DOHH2 (cell line): ENCODE measurements at regions not wholly inside any gene's neighbourhood (a gene's known extent, or its start where the extent isn't known, plus 50 kb on each side); places are given as distances from the start of the nearest gene placed in this dataset.

Experiments used
- H3F3A ChIP-seq: fragments of 200-600 bp; sonication (generic), shearing (Covaris generic); 2 replicates; pipeline ENCODE4 v1.6.0; 2016; ENCODE audit warnings: antibody characterized with exemption, mild to moderate bottlenecking; ENCODE audit not compliant: control insufficient read depth, insufficient read depth
- H3K27ac ChIP-seq: fragments of 200-600 bp; sonication (generic); 2 replicates; pipeline ENCODE4 v1.5.1; 2014; ENCODE audit warnings: low read depth, mild to moderate bottlenecking, low read length, moderate library complexity
- H3K27me3 ChIP-seq: fragments of 200-600 bp; sonication (generic); 2 replicates; pipeline ENCODE4 v1.6.1; 2014; ENCODE audit warnings: mild to moderate bottlenecking, low read length, mixed read lengths; ENCODE audit not compliant: control insufficient read depth
- H3K36me3 ChIP-seq: fragments of 200-600 bp; sonication (generic); 2 replicates; pipeline ENCODE4 v1.6.1; 2014; ENCODE audit warnings: mild to moderate bottlenecking, low read length, moderate library complexity, mixed read lengths; ENCODE audit not compliant: control insufficient read depth
- H3K4me1 ChIP-seq: fragments of 200-600 bp; sonication (generic); 2 replicates; pipeline ENCODE4 v1.6.1; 2014; ENCODE audit warnings: mild to moderate bottlenecking, low read length, mixed read lengths; ENCODE audit not compliant: control insufficient read depth
- H3K4me2 ChIP-seq: fragments of 200-600 bp; sonication (generic); 2 replicates; pipeline ENCODE4 v1.6.0; 2014; ENCODE audit warnings: mild to moderate bottlenecking, low read length, moderate library complexity
- H3K4me3 ChIP-seq: fragments of 200-600 bp; sonication (generic); 2 replicates; pipeline ENCODE4 v1.5.1; 2014; ENCODE audit warnings: mild to moderate bottlenecking, low read length, mixed read lengths
- H3K79me2 ChIP-seq: fragments of 200-600 bp; sonication (generic); 2 replicates; pipeline ENCODE4 v1.6.1; 2014; ENCODE audit warnings: mild to moderate bottlenecking, low read length, mixed read lengths; ENCODE audit not compliant: control insufficient read depth
- H3K9me2 ChIP-seq: fragments of 200-600 bp; sonication (generic); replicated peaks from 2 replicates; pipeline ENCODE4 v1.6.1; 2014; ENCODE audit warnings: mild to moderate bottlenecking, low read length, mixed read lengths; ENCODE audit not compliant: control insufficient read depth
- H3K9me3 ChIP-seq: fragments of 200-600 bp; sonication (generic); 2 replicates; pipeline ENCODE4 v1.6.1; 2014; ENCODE audit warnings: antibody characterized with exemption, low read length, mixed read lengths; ENCODE audit not compliant: control insufficient read depth, insufficient read depth
- H4K20me1 ChIP-seq: fragments of 200-600 bp; sonication (generic); 2 replicates; pipeline ENCODE4 v1.6.0; 2014; ENCODE audit warnings: low read depth, mild to moderate bottlenecking, antibody characterized with exemption, low read length, moderate library complexity; ENCODE audit not compliant: control insufficient read depth, insufficient read depth
- CTCF ChIP-seq: fragments of 200-600 bp; sonication (generic); IDR thresholded peaks from one replicate; pipeline ENCODE4 v1.5.1; 2014; ENCODE audit warnings: antibody characterized with exemption, mild to moderate bottlenecking, low read depth, low read length; ENCODE audit not compliant: poor library complexity, severe bottlenecking
- EZH2phosphoT487 ChIP-seq: fragments of 200-600 bp; sonication (generic); IDR thresholded peaks from 2 replicates; pipeline ENCODE4 v1.6.1; 2017; ENCODE audit warnings: borderline replicate concordance, mild to moderate bottlenecking, antibody characterized with exemption, low read length, moderate library complexity, mixed read lengths

- no peaks in the 10 kb centered on the region for H3K27me3 ChIP-seq
- H3K9me2 ChIP-seq: no peaks in the 10 kb centered on the region
- no peak for TF ChIP-seq EZH2phosphoT487
- TF ChIP-seq CTCF: no peak
- no peaks in the 10 kb centered on the region for H3K36me3 ChIP-seq
- no peaks in the 10 kb centered on the region for H3F3A ChIP-seq
- no peak overlapping the region for H3K4me2 ChIP-seq
- H4K20me1 ChIP-seq: no peaks in the 10 kb centered on the region
- no peaks in the 10 kb centered on the region for H3K79me2 ChIP-seq
- H3K4me1 ChIP-seq: no peaks in the 10 kb centered on the region
- H3K27ac ChIP-seq: no peak overlapping the region
- H3K9me3 ChIP-seq: no peaks in the 10 kb centered on the region
- no peak overlapping the region for H3K4me3 ChIP-seq
Observed at GRCh38 chr12:107221913-107222312, 128.6 kb upstream of the CRY1 start.

- Histone ChIP-seq H3K27ac (no peak overlapping the region), H3K79me2 (no peaks in the 10 kb centered on the region), H3K27me3 (no peaks in the 10 kb centered on the region), H3K9me2 (no peaks in the 10 kb centered on the region), H3K4me2 (no peak overlapping the region), H4K20me1 (no peaks in the 10 kb centered on the region), H3F3A (no peaks in the 10 kb centered on the region), H3K9me3 (no peaks in the 10 kb centered on the region), H3K4me1 (no peaks in the 10 kb centered on the region), H3K36me3 (no peaks in the 10 kb centered on the region), H3K4me3 (no peak overlapping the region)
- TF ChIP-seq EZH2phosphoT487 (no peak), CTCF (no peak)
Observed at GRCh38 chr12:107223821-107224220, 130.5 kb upstream of the CRY1 start.

- Histone ChIP-seq H3K36me3 (no peaks in the 10 kb centered on the region), H3K27ac (no peak overlapping the region), H3K9me3 (no peaks in the 10 kb centered on the region), H4K20me1 (no peaks in the 10 kb centered on the region), H3K4me3 (no peak overlapping the region), H3K9me2 (no peaks in the 10 kb centered on the region), H3K4me1 (no peaks in the 10 kb centered on the region), H3F3A (no peaks in the 10 kb centered on the region), H3K79me2 (no peaks in the 10 kb centered on the region), H3K4me2 (no peak overlapping the region), H3K27me3 (no peaks in the 10 kb centered on the region)
- TF ChIP-seq CTCF: no peak
- TF ChIP-seq EZH2phosphoT487: no peak
Observed at GRCh38 chr12:107225635-107226034, 132.3 kb upstream of the CRY1 start.

GRCh38 chr12:107226126-107226525 is 132.8 kb upstream of the CRY1 start:
- Histone ChIP-seq H3K4me1 (no peaks in the 10 kb centered on the region), H3K9me3 (no peaks in the 10 kb centered on the region), H3K27me3 (no peaks in the 10 kb centered on the region), H3K4me3 (no peak overlapping the region), H3F3A (no peaks in the 10 kb centered on the region), H4K20me1 (no peaks in the 10 kb centered on the region), H3K27ac (no peak overlapping the region), H3K4me2 (no peak overlapping the region), H3K9me2 (no peaks in the 10 kb centered on the region), H3K79me2 (no peaks in the 10 kb centered on the region), H3K36me3 (no peaks in the 10 kb centered on the region)
- TF ChIP-seq CTCF: no peak
- no peak for TF ChIP-seq EZH2phosphoT487
